H9 (cell line): ENCODE measurements at regions not wholly inside any gene's neighbourhood (a gene's known extent, or its start where the extent isn't known, plus 50 kb on each side); places are given as distances from the start of the nearest gene placed in this dataset.

ENCODE experiments used
- DNase-seq: peaks from one replicate; pipeline ENCODE4 v3.0.0-alpha.2; 2017
- H2AFZ ChIP-seq: one replicate; pipeline ENCODE4 v1.6.1; 2013; ENCODE audit warnings: mild to moderate bottlenecking, low read length, control low read depth, moderate library complexity
- H2AK5ac ChIP-seq: 2 replicates; pipeline ENCODE4 v1.6.1; 2013; ENCODE audit warnings: low read length, control low read depth, mixed read lengths; ENCODE audit not compliant: insufficient read length
- H2BK120ac ChIP-seq: one replicate; pipeline ENCODE4 v1.6.1; 2013; ENCODE audit warnings: low read depth, mild to moderate bottlenecking, low read length, control low read depth, inconsistent platforms; ENCODE audit not compliant: poor library complexity, severe bottlenecking
- H2BK12ac ChIP-seq: 2 replicates; pipeline ENCODE4 v1.6.1; 2013; ENCODE audit warnings: low read length, control low read depth, mixed read lengths, low read depth; ENCODE audit not compliant: insufficient read length
- H2BK15ac ChIP-seq: 2 replicates; pipeline ENCODE4 v1.6.1; 2013; ENCODE audit warnings: low read depth, low read length, control low read depth
- H2BK20ac ChIP-seq: one replicate; pipeline ENCODE4 v1.6.1; 2013; ENCODE audit warnings: low read depth, mild to moderate bottlenecking, low read length, control low read depth, inconsistent platforms; ENCODE audit not compliant: poor library complexity, severe bottlenecking
- H2BK5ac ChIP-seq: 2 replicates; pipeline ENCODE4 v1.6.1; 2013; ENCODE audit warnings: low read length, control low read depth, mixed read lengths; ENCODE audit not compliant: insufficient read length
- H3K14ac ChIP-seq: 2 replicates; pipeline ENCODE4 v1.6.1; 2013; ENCODE audit warnings: low read length, control low read depth; ENCODE audit not compliant: insufficient read depth
- H3K18ac ChIP-seq: 2 replicates; pipeline ENCODE4 v1.6.1; 2013; ENCODE audit warnings: low read depth, mild to moderate bottlenecking, mixed read lengths, low read length, control low read depth; ENCODE audit not compliant: insufficient read length
- H3K23ac ChIP-seq: 2 replicates; pipeline ENCODE4 v1.6.1; 2013; ENCODE audit warnings: low read length, control low read depth, mixed read lengths, low read depth; ENCODE audit not compliant: insufficient read length
- H3K23me2 ChIP-seq: 2 replicates; pipeline ENCODE4 v1.6.1; 2013; ENCODE audit warnings: low read depth, mild to moderate bottlenecking, mixed read lengths, low read length, control low read depth; ENCODE audit not compliant: insufficient read length, poor library complexity, severe bottlenecking
- H3K27ac ChIP-seq: 2 replicates; pipeline ENCODE4 v1.5.1; 2013; ENCODE audit warnings: low read length, control low read depth, mixed read lengths, low read depth; ENCODE audit not compliant: insufficient read length
- H3K27me3 ChIP-seq: 2 replicates; pipeline ENCODE4 v1.6.1; 2013; ENCODE audit warnings: low read length, control low read depth, inconsistent platforms; ENCODE audit not compliant: insufficient read depth
- H3K4ac ChIP-seq: 2 replicates; pipeline ENCODE4 v1.6.1; 2013; ENCODE audit warnings: low read depth, mild to moderate bottlenecking, control low read depth, inconsistent platforms, low read length, moderate library complexity
- H3K4me1 ChIP-seq: 2 replicates; pipeline ENCODE4 v1.6.1; 2013; ENCODE audit warnings: low read length, control low read depth, inconsistent platforms; ENCODE audit not compliant: insufficient read depth
- H3K4me2 ChIP-seq: 2 replicates; pipeline ENCODE4 v1.6.1; 2013; ENCODE audit warnings: low read length, control low read depth, mixed read lengths; ENCODE audit not compliant: insufficient read length, insufficient read depth
- H3K56ac ChIP-seq: 2 replicates; pipeline ENCODE4 v1.6.1; 2013; ENCODE audit warnings: low read depth, mild to moderate bottlenecking, mixed read lengths, low read length, control low read depth; ENCODE audit not compliant: insufficient read length
- H3K79me1 ChIP-seq: 2 replicates; pipeline ENCODE4 v1.6.1; 2013; ENCODE audit warnings: low read depth, mild to moderate bottlenecking, moderate library complexity, low read length, control low read depth, inconsistent platforms; ENCODE audit not compliant: insufficient read depth, poor library complexity, severe bottlenecking
- H3K79me2 ChIP-seq: 2 replicates; pipeline ENCODE4 v1.6.1; 2013; ENCODE audit warnings: low read length, control low read depth, inconsistent platforms; ENCODE audit not compliant: insufficient read depth
- H3K9ac ChIP-seq: 2 replicates; pipeline ENCODE4 v1.6.1; 2013; ENCODE audit warnings: low read length, control low read depth, mixed read lengths; ENCODE audit not compliant: insufficient read length; ENCODE audit errors: extremely low read depth
- H3K9me3 ChIP-seq: one replicate; pipeline ENCODE4 v1.6.1; 2013; ENCODE audit warnings: low read depth, low read length, inconsistent platforms; ENCODE audit not compliant: control insufficient read depth
- H3T11ph ChIP-seq: one replicate; pipeline ENCODE4 v1.6.1; 2013; ENCODE audit warnings: mild to moderate bottlenecking, low read length, control low read depth, inconsistent platforms
- H4K20me1 ChIP-seq: one replicate; pipeline ENCODE4 v1.6.1; 2013; ENCODE audit not compliant: control insufficient read depth, insufficient read length, insufficient read depth
- H4K5ac ChIP-seq: 2 replicates; pipeline ENCODE4 v1.6.1; 2013; ENCODE audit warnings: low read depth, mild to moderate bottlenecking, mixed read lengths, low read length, control low read depth; ENCODE audit not compliant: insufficient read length
- H4K8ac ChIP-seq: replicated peaks from 2 replicates; pipeline ENCODE4 v1.6.1; 2013; ENCODE audit warnings: low read length, control low read depth, mixed read lengths, low read depth; ENCODE audit not compliant: insufficient read length
- H4K91ac ChIP-seq: 2 replicates; pipeline ENCODE4 v1.6.1; 2013; ENCODE audit warnings: low read depth, mild to moderate bottlenecking, moderate library complexity, mixed read lengths, low read length, control low read depth; ENCODE audit not compliant: insufficient read length
- H3K27ac Mint-ChIP-seq, 3 experiments: 2 replicates in 2 of 3; 3 replicates in 1 of 3; pipeline ENCODE4 v1.8.0; 2020 to 2021; ENCODE audit warnings: mixed read lengths in 3 of 3, mild to moderate bottlenecking in 1 of 3, moderate library complexity in 1 of 3
- H3K27me3 Mint-ChIP-seq: 2 replicates; pipeline ENCODE4 v1.8.0; 2021; ENCODE audit warnings: low read depth, mild to moderate bottlenecking, moderate library complexity, mixed read lengths
- H3K36me3 Mint-ChIP-seq, 3 experiments: 2 replicates in 2 of 3; 3 replicates in 1 of 3; pipeline ENCODE4 v1.8.0; 2020 to 2021; ENCODE audit warnings: low read depth in 3 of 3, mixed read lengths in 3 of 3; ENCODE audit not compliant: insufficient read depth in 1 of 3
- H3K4me1 Mint-ChIP-seq, 2 experiments: 2 replicates each; pipeline ENCODE4 v1.8.0; 2020; ENCODE audit warnings: mixed read lengths in 2 of 2
- H3K4me3 Mint-ChIP-seq, 2 experiments: 2 replicates in 1 of 2; 3 replicates in 1 of 2; pipeline ENCODE4 v1.8.0; 2020 to 2021; ENCODE audit warnings: mild to moderate bottlenecking in 2 of 2, mixed read lengths in 2 of 2, moderate library complexity in 1 of 2
- H3K9me3 Mint-ChIP-seq, 2 experiments: 2 replicates in 1 of 2; 3 replicates in 1 of 2; pipeline ENCODE4 v1.8.0; 2020; ENCODE audit warnings: mild to moderate bottlenecking in 2 of 2, mixed read lengths in 2 of 2, moderate library complexity in 1 of 2
- WGBS: extraction: QIAGEN DNeasy Blood & Tissue Kit; methylation state at CpG from one replicate; pipeline ENCODE4 v1.1.7; 2013; ENCODE audit warnings: missing lambda C conversion rate, low lambda C conversion rate, mixed read lengths; ENCODE audit not compliant: insufficient read length; ENCODE audit errors: extremely low coverage; 5-methylcytosine and 5-hydroxymethylcytosine counted together
- TF ChIP-seq, protein P1 (sequence below): fragments of 200-600 bp; sonication (generic); conservative IDR thresholded peaks from 3 replicates; pipeline ENCODE4 v1.8.0; 2021; ENCODE audit warnings: antibody characterized with exemption, mild to moderate bottlenecking

DNA sequence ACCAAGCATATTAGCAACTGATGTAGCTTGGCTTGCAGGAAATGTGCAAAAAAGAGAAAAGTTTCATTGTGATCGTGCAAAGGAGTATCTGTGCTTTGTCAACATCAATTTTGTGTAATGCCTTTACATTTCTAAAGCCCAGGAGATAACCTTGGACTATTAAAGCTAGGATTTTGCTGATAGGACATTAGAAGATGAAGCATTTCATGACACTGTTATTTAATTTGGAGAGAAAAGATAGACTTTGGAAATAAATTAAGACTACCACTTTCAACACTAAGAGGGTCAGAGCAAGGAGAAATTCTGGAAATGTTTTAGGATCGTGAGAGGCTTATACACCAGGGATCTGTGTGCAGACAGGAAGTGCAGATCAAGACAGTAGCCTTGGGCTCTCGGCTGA, 120.6 kb upstream of the MID1 start:
- Histone ChIP-seq H4K8ac (no peak overlapping the region), H3K9ac (no peak overlapping the region), H4K5ac (no peak overlapping the region), H3K79me1 (no peaks in the 10 kb centered on the region), H3K27ac (no peak overlapping the region), H3K9me3 (peaks cover 3% of the 10 kb centered on the region), H2BK5ac (no peak overlapping the region), H3K4me1 (peaks cover 4% of the 10 kb centered on the region; the same call in 1 of the 2 replicates), H4K91ac (no peak overlapping the region), H2BK15ac (no peak overlapping the region), H3K18ac (no peak overlapping the region), H3K79me2 (no peaks in the 10 kb centered on the region), H3K4me2 (no peak overlapping the region), H3K23ac (no peak overlapping the region), H3T11ph (no peak overlapping the region), H3K4ac (no peak overlapping the region), H4K20me1 (no peaks in the 10 kb centered on the region), H2AK5ac (no peak overlapping the region), H3K27me3 (no peaks in the 10 kb centered on the region), H3K23me2 (no peaks in the 10 kb centered on the region), H2BK12ac (no peak overlapping the region), H3K14ac (no peak overlapping the region), H2BK20ac (no peak overlapping the region), H2AFZ (no peak overlapping the region), H2BK120ac (no peak overlapping the region), H3K56ac (no peak overlapping the region)
- TF ChIP-seq, protein P1, sequence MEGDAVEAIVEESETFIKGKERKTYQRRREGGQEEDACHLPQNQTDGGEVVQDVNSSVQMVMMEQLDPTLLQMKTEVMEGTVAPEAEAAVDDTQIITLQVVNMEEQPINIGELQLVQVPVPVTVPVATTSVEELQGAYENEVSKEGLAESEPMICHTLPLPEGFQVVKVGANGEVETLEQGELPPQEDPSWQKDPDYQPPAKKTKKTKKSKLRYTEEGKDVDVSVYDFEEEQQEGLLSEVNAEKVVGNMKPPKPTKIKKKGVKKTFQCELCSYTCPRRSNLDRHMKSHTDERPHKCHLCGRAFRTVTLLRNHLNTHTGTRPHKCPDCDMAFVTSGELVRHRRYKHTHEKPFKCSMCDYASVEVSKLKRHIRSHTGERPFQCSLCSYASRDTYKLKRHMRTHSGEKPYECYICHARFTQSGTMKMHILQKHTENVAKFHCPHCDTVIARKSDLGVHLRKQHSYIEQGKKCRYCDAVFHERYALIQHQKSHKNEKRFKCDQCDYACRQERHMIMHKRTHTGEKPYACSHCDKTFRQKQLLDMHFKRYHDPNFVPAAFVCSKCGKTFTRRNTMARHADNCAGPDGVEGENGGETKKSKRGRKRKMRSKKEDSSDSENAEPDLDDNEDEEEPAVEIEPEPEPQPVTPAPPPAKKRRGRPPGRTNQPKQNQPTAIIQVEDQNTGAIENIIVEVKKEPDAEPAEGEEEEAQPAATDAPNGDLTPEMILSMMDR: no peak
- Mint-ChIP-seq H3K4me3 (no peak overlapping the region), H3K27me3 (no peaks in the 10 kb centered on the region), H3K27ac (no peak overlapping the region), H3K9me3 (peaks cover 20 to 31% of the 10 kb centered on the region in 2 experiments), H3K36me3 (no peaks in the 10 kb centered on the region), H3K4me1 (peaks cover 24 to 27% of the 10 kb centered on the region in 2 experiments)
- no CpG with 5 or more reads among the region's 3 CpGs for WGBS
- no peak for DNase-seq
